ENCODE measurements at regions not wholly inside any gene's neighbourhood (a gene's known extent, or its start where the extent isn't known, plus 50 kb on each side); places are given as distances from the start of the nearest gene placed in this dataset.

DNA sequence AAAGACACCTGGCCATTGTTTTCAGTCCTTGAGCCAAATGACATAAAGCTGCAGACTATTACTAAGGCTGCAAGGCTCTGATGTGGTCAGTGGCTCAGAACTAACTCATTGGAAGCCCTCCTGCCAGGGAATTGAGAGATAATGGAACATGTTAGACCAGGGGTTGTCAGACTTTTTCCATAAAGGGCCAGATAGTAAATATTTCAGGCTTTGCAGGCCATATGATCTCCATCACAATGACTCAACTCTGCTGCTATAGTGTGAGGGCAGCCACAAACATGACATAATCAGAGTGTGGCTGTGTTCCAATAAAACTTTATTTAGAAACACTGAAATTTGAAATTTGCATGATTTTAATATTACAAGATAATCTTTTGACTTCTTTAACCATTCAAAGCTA is 140.3 kb downstream of the TMEM30B start:
- no peak for DNase-seq
- H3K27ac Mint-ChIP-seq: no peak overlapping the region

DNA sequence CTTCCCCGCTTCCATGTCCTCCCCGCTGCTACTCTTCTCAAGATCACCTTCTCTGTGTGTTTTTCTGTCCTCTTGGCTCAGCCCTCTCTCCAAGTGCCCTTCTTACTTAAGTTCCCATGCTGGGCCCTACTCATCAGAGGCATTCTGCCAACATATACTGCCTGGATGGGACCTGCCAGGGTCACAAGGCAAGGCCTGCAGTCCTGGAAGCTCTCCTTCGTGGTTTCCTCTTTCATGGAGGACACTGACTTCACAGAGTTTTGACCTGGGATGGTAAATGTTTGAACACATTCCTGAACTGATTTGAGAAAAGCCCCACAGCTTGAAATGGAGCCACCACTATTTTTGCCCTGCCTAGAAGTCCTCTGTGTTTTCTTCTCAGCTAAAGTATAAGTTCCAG is 140.9 kb downstream of the TMEM30B start:
- Mint-ChIP-seq H3K27ac (no peak overlapping the region), H3K4me3 (no peak overlapping the region), H3K27me3 (peaks cover 15% of the 10 kb centered on the region), H3K9me3 (peaks cover 25% of the 10 kb centered on the region), H3K4me1 (no peaks in the 10 kb centered on the region), H3K36me3 (no peaks in the 10 kb centered on the region)
- no peak for DNase-seq

More for the DNA sequence above, 140.3 kb downstream of the TMEM30B start:
- no peaks in the 10 kb centered on the region for H3K4me1 Mint-ChIP-seq
- no peak overlapping the region for H3K4me3 Mint-ChIP-seq
- no peaks in the 10 kb centered on the region for H3K36me3 Mint-ChIP-seq
- peaks cover 25% of the 10 kb centered on the region for H3K9me3 Mint-ChIP-seq
- peaks cover 15% of the 10 kb centered on the region for H3K27me3 Mint-ChIP-seq

GRCh38 chr14:61139006-61139599 is 142.0 kb downstream of the TMEM30B start:
- H3K27ac Mint-ChIP-seq: no peak overlapping the region
- no peaks in the 10 kb centered on the region for H3K36me3 Mint-ChIP-seq
- H3K9me3 Mint-ChIP-seq: peaks cover 19% of the 10 kb centered on the region
- H3K4me3 Mint-ChIP-seq: no peak overlapping the region
- H3K27me3 Mint-ChIP-seq: peaks cover 15% of the 10 kb centered on the region
- no peaks in the 10 kb centered on the region for H3K4me1 Mint-ChIP-seq
- DNase-seq: no peak

DNA sequence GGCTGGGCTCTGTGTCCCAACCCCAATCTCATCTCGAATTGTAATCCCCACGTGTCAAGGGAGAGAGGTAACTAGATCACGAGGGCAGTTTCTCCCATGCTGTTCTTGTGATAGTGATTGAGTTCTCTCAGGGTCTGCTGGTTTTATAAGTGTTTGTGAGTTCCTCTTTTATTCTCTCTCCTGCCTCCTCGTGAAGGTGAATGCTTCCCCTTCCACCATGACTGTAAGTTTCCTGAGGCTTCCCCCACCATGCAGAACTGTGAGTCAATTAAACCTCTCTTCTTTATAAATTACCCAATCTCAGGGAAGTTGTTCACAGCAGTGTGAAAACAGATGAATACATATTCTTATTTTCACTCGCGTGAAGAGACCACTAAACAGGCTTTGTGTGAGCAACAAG is 148.2 kb downstream of the TMEM30B start:
- Mint-ChIP-seq H3K36me3 (no peaks in the 10 kb centered on the region), H3K4me1 (no peaks in the 10 kb centered on the region), H3K4me3 (no peak overlapping the region), H3K27ac (no peak overlapping the region), H3K9me3 (peaks cover 9% of the 10 kb centered on the region), H3K27me3 (peaks cover 18% of the 10 kb centered on the region)
- DNase-seq: no peak

DNA sequence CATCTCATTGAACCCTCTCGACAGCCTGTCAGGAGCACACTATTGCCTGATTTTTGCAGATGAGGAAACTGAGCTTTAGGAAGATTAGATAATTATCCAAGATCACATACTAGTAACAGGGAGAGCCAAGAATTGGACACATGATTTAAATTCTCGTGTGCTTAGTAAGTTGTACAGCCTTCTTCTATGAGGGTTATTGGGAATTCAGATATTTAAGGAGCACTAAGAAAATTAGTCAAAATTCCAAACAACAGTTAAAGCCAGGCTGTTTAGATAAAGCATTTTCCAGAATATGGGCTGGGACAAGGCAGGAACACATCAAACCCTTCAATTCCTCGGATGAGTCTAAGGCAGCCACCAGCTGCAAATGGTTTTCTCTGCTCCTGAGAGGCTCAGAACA is 148.8 kb downstream of the TMEM30B start:
- peaks cover 4% of the 10 kb centered on the region for H3K9me3 Mint-ChIP-seq
- no peaks in the 10 kb centered on the region for H3K36me3 Mint-ChIP-seq
- no peak overlapping the region for H3K27ac Mint-ChIP-seq
- H3K4me3 Mint-ChIP-seq: no peak overlapping the region
- peaks cover 12% of the 10 kb centered on the region for H3K27me3 Mint-ChIP-seq
- no peaks in the 10 kb centered on the region for H3K4me1 Mint-ChIP-seq
- DNase-seq: no peak

DNA sequence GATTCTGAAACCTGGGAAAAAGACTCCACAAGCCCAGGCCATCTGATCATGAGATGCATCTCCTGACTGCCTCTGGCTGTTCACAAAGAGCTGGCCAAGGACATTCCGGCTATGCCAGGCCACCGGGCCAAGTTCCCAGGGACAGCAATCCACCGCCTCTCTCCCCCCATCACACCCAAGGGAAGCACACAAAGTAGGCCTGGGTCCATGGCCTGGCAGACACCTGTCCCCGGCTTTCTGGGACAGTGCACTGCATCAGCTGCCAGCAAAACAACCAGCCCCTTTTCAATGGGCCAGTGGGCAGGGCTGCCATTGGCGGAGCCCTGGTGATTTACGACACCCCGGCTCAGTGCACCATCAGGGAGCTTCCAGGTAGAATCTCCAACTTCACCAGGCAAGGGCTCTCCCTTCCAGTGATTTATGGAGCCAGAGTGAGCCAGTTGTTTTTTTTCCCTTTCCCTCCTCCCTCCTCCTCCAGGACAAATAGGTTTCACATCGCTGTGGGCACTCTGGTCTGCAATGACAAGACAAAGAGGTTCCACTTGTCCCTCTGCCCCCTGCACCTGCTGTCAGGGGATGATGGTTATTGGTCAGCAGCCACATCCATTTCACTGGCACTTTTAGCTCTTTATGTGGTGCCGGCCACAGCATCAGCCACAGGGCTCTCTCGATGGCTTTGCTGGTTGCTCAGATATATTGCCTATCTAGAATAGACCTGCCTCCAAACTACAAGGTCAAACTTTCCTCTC is 149.6 kb downstream of the SLC38A6 start:
- Mint-ChIP-seq H3K4me1 (no peaks in the 10 kb centered on the region), H3K27ac (no peak overlapping the region), H3K4me3 (no peak overlapping the region), H3K36me3 (no peaks in the 10 kb centered on the region), H3K27me3 (peaks cover 9% of the 10 kb centered on the region), H3K9me3 (no peaks in the 10 kb centered on the region)
- DNase-seq: no peak

DNA sequence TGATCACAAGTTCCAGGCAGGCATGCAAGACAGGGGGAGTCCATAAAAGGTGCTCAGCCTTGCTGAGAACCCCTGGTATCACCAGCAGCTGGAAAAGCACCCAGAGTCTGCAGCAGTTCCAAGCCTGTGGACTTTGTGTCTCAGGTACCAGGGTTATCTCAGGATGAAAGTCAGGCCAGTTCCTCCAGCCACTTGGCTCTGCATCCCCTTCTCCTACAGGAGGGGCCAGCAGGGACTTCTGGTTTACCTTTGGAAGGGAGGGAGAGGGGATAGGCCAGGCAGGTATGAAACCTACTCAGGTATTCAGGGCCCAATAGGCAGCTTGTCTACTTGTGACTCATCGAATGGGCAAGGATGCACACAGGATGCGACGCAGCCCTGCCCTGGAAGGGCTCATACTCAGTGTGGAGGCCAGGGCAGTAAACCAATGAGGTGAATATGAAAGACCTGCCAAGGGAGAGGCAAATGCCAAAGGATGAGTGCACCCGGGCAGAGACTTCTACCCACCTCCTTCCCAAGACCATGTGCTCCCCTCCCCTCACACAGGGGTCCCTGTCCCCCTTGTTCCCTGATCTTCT is 148.2 kb downstream of the SLC38A6 start:
- Mint-ChIP-seq H3K4me1 (no peaks in the 10 kb centered on the region), H3K4me3 (no peak overlapping the region), H3K27me3 (peaks cover 9% of the 10 kb centered on the region), H3K9me3 (no peaks in the 10 kb centered on the region), H3K27ac (no peak overlapping the region), H3K36me3 (no peaks in the 10 kb centered on the region)
- no peak for DNase-seq

- Mint-ChIP-seq H3K4me1 (no peaks in the 10 kb centered on the region), H3K36me3 (no peaks in the 10 kb centered on the region), H3K9me3 (no peaks in the 10 kb centered on the region), H3K27me3 (peaks cover 9% of the 10 kb centered on the region), H3K27ac (no peak overlapping the region), H3K4me3 (no peak overlapping the region)
- no peak for DNase-seq
Measured at GRCh38 chr14:61128382-61129167, 147.5 kb downstream of the SLC38A6 start.

DNA sequence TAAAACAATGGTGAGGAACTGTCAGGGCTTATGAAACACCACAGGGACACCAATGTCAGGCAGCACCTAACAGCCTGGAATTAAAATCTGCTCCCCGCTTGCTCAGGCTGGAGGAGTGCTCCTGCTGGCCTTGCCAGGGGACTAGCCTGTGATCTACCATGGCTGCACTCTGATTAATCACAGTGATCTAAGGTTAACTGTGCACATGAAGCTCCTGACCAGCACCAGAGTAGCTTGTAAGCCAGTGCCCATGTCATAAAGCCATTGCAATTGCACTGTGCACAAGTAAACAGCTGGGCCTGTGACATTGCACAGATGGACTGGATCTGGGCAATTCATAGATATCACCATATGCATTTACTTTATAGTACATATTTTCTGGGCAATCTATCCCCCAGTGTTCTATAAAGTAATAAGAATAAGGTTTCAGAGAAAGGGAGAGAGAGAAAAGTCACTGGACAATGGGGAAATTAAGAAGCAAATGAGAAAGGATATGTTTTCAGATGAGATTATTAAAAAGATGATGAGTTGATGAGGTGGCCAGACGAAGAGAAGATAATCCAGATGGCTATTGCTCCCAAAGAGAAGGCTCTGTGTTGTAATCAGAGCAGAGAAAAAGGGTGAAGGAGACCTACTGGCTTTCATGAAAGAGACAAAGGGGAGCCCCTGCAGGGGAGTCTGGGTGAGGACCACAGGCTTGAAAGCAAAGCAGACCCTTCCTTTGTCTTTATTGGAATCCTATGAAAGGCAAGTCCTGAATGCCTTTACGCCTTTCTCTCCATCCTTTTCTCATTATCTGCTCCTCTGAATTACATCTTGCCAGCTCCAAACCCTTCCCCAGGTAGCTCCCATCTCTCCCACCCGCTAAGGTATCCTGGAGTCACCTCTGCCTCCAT is 145.8 kb downstream of the SLC38A6 start:
- H3K4me1 Mint-ChIP-seq: no peaks in the 10 kb centered on the region
- H3K27ac Mint-ChIP-seq: no peak overlapping the region
- DNase-seq: no peak
- no peaks in the 10 kb centered on the region for H3K9me3 Mint-ChIP-seq
- no peaks in the 10 kb centered on the region for H3K36me3 Mint-ChIP-seq
- peaks cover 4% of the 10 kb centered on the region for H3K27me3 Mint-ChIP-seq
- H3K4me3 Mint-ChIP-seq: no peak overlapping the region

GRCh38 chr14:61125867-61126572 is 145.0 kb downstream of the SLC38A6 start:
- Mint-ChIP-seq H3K27me3 (peaks cover 4% of the 10 kb centered on the region), H3K4me3 (no peak overlapping the region), H3K4me1 (no peaks in the 10 kb centered on the region), H3K9me3 (no peaks in the 10 kb centered on the region), H3K36me3 (no peaks in the 10 kb centered on the region), H3K27ac (no peak overlapping the region)
- no peak for DNase-seq

GRCh38 chr14:61125041-61125866 is 144.2 kb downstream of the SLC38A6 start:
- no peak overlapping the region for H3K4me3 Mint-ChIP-seq
- peaks cover 3% of the 10 kb centered on the region for H3K9me3 Mint-ChIP-seq
- H3K27me3 Mint-ChIP-seq: peaks cover 4% of the 10 kb centered on the region
- H3K36me3 Mint-ChIP-seq: no peaks in the 10 kb centered on the region
- no peak for DNase-seq
- peaks cover 4% of the 10 kb centered on the region for H3K4me1 Mint-ChIP-seq
- H3K27ac Mint-ChIP-seq: no peak overlapping the region

DNA sequence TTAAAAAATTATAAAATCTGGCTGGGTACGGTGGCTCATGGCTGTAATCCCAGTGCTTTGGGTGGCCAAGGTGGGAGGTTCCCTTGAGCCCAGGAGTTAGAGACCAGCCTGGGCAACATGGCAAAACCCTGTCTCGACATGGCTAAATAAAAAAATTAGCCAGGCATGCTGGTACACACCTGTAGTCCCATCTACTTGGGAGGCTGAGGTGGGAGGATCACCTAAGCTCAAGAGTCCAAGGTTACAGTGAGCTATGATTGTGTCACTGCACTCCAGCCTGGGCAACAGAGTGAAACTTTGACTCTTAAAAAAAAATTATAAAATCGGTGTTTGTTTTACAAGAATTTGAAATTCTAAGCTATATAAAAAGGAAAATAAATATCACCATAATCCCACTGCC is 141.8 kb downstream of the SLC38A6 start:
- no peak overlapping the region for H3K27ac Mint-ChIP-seq
- H3K36me3 Mint-ChIP-seq: no peaks in the 10 kb centered on the region

DNA sequence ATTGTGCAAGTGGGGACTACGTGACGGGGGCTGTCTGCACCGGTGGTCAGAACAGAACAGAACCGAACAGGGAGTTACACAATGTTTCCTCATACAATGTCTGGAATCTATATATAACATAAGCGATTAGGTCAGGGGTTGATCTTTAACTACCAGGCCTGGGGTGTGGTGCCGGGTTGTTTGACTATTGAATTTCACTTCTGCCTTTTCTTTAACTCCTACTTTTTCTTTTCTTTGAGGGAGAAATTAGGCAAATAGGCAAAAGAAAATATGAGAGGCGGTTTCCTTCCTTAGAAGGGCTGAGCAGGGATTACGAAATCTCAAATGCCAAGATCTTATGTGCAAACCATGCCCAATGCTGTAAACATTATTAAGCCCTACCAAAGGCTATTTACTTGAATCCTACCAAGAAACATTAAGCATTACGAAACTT is 140.3 kb downstream of the SLC38A6 start:
- Mint-ChIP-seq H3K9me3 (peaks cover 3% of the 10 kb centered on the region), H3K4me1 (peaks cover 4% of the 10 kb centered on the region), H3K27ac (no peak overlapping the region), H3K36me3 (no peaks in the 10 kb centered on the region), H3K27me3 (no peaks in the 10 kb centered on the region), H3K4me3 (no peak overlapping the region)
- no peak for DNase-seq

More for the DNA sequence above, 141.8 kb downstream of the SLC38A6 start:
- Mint-ChIP-seq H3K9me3 (peaks cover 3% of the 10 kb centered on the region), H3K27me3 (no peaks in the 10 kb centered on the region), H3K4me1 (peaks cover 4% of the 10 kb centered on the region), H3K4me3 (no peak overlapping the region)
- DNase-seq: no peak

All from activated naive CD8-positive, alpha-beta T cell treated with anti-CD3 and anti-CD28 coated beads for 36 hours (primary cell).